ENCODE measurements at regions not wholly inside any gene's neighbourhood (a gene's known extent, or its start where the extent isn't known, plus 50 kb on each side); places are given as distances from the start of the nearest gene placed in this dataset.

- DNase-seq (ENCODE audit: low read depth): no peak
These were observed 55.6 kb downstream of the ZNF281 start for GRCh38 chr1:200354243-200354642.

- no peak for DNase-seq (ENCODE audit: low read depth)
These were observed 56.6 kb downstream of the ZNF281 start for GRCh38 chr1:200353232-200353631.

- DNase-seq (ENCODE audit: low read depth): no peak
These were observed 57.8 kb downstream of the ZNF281 start for GRCh38 chr1:200351826-200352549.

GRCh38 chr1:200351425-200351824 lies 58.4 kb downstream of the ZNF281 start:
- DNase-seq (ENCODE audit: low read depth): no peak

DNA sequence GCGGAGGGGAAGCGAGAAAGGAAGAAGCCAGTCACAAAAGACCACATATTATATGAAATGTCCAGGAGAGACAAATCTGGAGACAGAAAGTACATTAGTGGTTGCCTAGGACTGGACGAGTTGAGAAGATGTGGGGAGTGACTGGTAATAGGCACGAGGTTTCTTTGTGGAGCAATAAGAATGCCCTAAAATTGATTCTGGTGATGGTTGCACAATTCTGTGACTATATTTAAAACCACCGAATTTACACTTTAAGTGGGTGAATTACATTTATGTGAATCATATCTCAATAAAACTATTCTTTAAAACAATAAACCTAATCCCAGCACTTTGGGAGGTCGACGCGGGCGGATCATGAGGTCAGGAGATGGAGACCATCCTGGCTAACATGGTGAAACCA lies 63.1 kb downstream of the ZNF281 start:
- no peak for DNase-seq (ENCODE audit: low read depth)

DNA sequence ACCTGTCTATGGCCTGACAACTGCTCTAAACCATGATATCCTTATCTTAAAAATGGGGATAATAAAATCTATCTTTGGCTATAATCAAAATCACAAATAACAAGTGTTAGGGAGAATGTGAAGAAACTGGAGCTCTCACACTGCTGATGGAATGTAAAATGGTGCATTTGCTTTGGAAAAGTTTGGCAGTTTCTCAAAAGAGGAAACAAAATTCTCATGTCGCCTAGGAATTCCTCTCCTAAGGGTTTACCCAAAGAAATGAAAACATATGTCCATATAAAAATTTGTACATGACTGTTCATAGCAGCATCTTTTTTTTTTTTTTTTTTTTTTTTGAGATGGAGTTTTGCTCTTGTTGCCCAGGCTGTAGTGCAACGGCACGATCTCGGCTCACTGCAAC lies 64.3 kb downstream of the ZNF281 start:
- no peak for DNase-seq (ENCODE audit: low read depth)

- DNase-seq (ENCODE audit: low read depth): no peak
These were observed 66.0 kb downstream of the ZNF281 start for GRCh38 chr1:200343874-200344273.

- no peak for DNase-seq (ENCODE audit: low read depth)
These were observed 67.1 kb downstream of the ZNF281 start for GRCh38 chr1:200342511-200343311.

GRCh38 chr1:200338451-200338850 lies 71.4 kb downstream of the ZNF281 start:
- DNase-seq (ENCODE audit: low read depth): no peak

DNA sequence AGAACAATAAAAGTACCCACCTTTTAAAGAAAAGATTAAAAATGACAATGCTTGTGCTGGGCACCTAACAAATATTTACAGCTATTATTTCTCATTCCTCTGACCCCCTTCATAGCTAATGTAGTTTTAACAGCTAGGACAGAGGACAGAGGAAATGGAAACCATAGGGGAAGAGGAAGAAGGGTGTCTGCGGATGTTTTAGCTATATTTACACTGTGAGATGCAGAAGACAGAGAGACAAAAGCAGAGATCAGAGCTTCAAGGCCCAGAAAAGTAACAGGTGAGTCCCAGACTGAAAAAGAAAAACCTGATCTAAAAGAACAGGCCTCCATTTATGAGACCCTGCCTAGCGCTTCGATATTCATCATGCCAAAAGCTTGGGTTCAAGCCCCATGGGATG lies 72.0 kb downstream of the ZNF281 start:
- no peak for DNase-seq (ENCODE audit: low read depth)

DNA sequence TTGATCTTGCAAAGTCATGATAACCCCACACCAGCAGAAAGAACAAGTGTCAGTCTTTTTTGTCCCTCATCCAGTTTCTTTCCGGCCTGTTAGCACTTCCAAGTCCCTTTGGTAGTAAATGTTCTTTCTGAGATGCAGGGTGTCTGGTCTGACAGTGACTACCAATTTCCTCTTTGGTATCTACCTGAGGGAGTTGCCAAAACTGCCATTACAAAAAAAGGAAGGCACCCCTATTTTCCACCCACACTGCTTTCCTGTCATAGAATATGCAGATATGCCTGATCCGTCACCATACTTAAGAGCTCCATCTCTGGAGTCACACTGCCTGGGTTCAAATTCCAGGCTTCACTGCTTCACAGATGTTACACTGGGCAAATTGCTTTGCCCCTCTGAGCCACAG lies 72.4 kb downstream of the ZNF281 start:
- DNase-seq (ENCODE audit: low read depth): no peak

DNA sequence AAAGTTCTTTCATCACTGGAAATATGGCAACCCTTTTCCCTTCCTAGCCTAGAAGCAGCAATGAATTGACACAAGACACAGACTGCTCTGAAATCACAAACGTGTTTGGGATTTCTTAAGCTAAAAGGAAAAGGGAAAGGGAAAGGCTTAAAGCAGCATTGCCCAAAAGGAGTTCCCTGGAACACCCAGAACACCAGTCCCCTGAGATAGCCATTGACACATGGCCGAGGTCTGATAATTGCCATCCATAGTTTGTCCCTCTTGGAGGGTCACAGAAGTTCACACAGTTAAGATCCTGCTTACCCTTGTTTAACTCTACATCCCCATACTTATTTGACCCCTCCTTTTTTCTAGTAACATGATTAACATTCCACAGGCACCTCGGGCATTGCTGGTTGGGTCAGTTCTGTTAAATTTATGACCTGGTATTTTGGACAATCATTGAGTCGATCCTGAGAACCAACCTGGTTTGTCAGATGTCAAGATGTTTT lies 72.9 kb downstream of the ZNF281 start:
- DNase-seq (ENCODE audit: low read depth): no peak

DNA sequence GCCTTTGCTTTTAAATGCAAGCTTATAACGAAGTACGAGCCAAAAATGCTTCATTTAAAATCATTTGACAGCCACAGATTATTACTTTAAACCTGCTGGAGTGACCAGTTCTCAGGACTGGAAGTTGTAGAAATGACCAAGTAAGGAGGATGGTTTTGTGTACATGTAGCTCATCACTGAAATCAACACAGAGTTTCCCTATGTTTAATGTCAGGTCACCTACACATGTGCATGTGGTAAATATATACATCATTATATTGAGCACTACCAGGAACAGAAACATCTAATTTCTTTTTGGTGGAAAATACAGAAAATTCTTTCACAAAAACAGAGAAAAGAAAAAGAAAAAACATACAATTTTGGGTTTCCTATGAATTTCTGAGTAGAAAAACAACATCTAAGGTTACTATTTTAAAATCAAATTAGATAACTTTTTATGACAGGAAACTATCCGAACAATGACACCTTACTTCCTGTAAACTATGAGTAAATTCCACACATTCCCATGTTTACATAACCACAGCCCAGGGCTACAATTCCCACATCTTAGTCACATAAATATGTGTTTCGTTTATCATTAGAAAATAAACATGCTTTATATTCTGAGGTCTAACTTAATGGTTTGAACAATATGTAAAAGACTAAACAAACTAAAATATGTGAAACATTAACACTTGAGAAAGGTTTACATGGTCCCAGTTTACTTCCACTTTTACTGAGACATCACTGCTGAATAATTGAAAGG lies 73.6 kb downstream of the ZNF281 start:
- no peak for DNase-seq (ENCODE audit: low read depth)

DNA sequence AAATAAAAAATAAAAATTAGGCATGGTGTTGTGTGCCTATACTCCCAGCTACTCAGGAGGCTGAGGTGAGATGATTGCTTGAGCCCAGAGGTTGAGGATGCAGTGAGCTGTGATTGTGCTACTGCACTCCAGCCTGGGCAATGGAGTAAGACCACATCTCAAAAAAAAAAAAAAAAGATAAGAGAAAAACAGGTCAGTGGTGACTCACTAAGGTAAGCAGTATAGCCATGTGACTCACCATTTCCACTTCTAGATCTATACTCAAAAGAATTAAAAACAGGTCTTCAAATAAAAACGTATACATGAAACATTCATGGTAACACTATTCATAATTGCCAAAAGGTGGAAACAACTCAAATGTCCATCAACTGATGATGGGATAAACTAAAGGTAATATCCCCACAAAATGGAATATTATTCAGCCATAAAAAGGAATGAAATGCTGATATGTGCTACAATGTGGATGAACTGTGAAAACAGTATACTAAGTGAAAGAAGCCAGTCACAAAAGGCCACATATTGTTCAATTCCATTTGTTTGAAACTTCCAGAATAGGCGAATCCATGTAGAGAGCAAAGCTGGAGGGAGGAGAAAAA lies 75.1 kb downstream of the ZNF281 start:
- DNase-seq (ENCODE audit: low read depth): no peak

DNA sequence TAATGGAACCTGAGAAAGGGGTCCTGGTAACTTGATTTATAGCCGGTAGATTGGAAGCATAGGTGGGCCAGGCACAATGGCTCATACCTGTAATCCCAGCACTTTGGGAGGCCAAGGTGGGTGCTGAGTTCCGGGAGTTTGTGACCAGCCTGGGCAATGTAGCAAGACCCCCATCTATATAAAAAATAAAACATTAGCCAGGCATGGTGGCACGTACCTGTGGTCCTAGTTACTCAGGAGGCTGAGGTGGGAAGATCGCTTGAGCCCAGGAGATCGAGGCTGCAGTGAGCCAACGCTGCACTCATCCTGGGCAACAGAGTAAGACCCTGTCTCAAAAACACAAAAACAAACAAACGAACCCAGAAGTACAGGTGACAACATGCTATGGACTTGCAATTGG lies 76.5 kb downstream of the ZNF281 start:
- no peak for DNase-seq (ENCODE audit: low read depth)

DNA sequence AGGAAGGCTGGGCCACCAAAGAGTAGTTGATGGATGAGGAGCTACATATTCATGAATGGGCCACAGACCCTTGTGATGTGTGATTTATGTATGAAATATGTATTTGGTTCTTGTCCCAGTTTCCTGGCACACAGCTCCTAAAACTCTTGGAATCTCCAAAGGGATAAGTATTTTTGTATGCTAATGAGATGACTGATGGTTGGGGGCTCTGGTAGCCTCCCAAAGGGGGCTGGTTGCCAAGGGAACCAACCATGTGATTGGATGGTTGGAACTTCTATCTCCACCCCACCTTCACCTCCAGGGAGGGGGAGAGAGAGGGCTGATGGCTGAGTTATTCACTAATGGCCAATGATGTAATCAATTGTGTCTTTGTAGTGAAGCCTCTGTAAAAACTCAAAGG lies 77.1 kb downstream of the ZNF281 start:
- no peak for DNase-seq (ENCODE audit: low read depth)

GRCh38 chr1:200330741-200331428 lies 79.0 kb downstream of the ZNF281 start:
- no peak for DNase-seq (ENCODE audit: low read depth)

GRCh38 chr1:200329208-200329882 lies 80.5 kb downstream of the ZNF281 start:
- DNase-seq (ENCODE audit: low read depth): no peak

DNA sequence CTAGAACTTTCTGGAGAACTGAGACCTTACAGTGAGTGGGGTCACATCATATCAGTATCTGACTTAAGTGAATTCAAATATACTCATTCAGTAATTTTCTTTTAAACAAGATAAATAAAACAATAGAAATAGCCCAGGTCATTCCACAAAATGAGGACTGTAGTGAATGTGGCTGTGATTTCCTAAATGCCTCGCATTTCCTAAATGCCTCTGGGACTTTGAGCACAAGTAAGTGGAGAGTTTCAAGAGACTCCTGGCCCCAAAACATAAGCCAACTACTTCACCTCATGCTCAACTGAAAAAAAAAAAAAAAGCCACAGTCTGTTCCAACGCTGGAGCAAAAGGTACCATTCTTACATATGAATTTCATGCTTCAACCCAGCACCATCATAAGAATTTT lies 81.5 kb downstream of the ZNF281 start:
- DNase-seq (ENCODE audit: low read depth): no peak

- no peak for DNase-seq (ENCODE audit: low read depth)
These were observed 85.9 kb downstream of the ZNF281 start for GRCh38 chr1:200323856-200324400.

DNA sequence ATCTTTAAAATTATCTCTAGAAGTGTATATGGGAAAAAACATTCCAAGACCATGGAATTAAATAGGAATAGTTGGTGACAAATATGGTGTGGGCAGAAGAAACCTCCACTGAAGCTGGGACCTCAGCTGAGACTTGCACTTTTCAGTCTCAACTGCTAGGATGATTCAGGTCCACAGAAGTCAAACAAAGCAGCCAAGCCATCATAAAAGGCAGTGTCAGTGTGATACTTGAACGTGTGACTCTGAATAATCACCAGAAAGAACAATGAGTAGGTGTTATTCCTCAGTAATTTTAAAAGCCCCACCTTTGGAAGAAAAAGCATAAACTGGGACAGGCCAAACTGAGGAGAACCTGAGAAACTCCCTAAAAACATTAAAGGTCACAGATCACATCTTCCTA lies 90.7 kb downstream of the ZNF281 start:
- DNase-seq (ENCODE audit: low read depth): no peak

All from activated T-helper 9 cell treated with anti-CD3 and anti-CD28 coated beads, Interleukin-2, amount 50 U/mL, for 16 hours (primary cell).